Nephron progenitor cell (in vitro differentiated cells): ENCODE measurements at regions not wholly inside any gene's neighbourhood (a gene's known extent, or its start where the extent isn't known, plus 50 kb on each side); places are given as distances from the start of the nearest gene placed in this dataset.

Experiments
- DNase-seq: peaks from one replicate; pipeline ENCODE4 v3.0.0; 2021
- H3K27ac Mint-ChIP-seq: 2 replicates; pipeline ENCODE4 v1.8.0; 2021; ENCODE audit warnings: mild to moderate bottlenecking, moderate library complexity, mixed read lengths
- H3K27me3 Mint-ChIP-seq: 2 replicates; pipeline ENCODE4 v1.8.0; 2021; ENCODE audit warnings: mild to moderate bottlenecking, low read depth, mixed read lengths; ENCODE audit not compliant: poor library complexity
- H3K36me3 Mint-ChIP-seq: 2 replicates; pipeline ENCODE4 v1.8.0; 2021; ENCODE audit warnings: low read depth, mixed read lengths
- H3K4me1 Mint-ChIP-seq: 2 replicates; pipeline ENCODE4 v1.8.0; 2021; ENCODE audit warnings: mixed read lengths
- H3K4me3 Mint-ChIP-seq: 2 replicates; pipeline ENCODE4 v1.8.0; 2021; ENCODE audit warnings: mild to moderate bottlenecking, moderate library complexity, mixed read lengths
- H3K9me3 Mint-ChIP-seq: 2 replicates; pipeline ENCODE4 v1.8.0; 2021; ENCODE audit warnings: mild to moderate bottlenecking, moderate library complexity, mixed read lengths
- TF ChIP-seq, protein P1 (sequence below): fragments of 200-600 bp; sonication (generic); IDR thresholded peaks from 2 replicates; pipeline ENCODE4 v1.5.0; 2021; ENCODE audit warnings: antibody characterized with exemption

DNA sequence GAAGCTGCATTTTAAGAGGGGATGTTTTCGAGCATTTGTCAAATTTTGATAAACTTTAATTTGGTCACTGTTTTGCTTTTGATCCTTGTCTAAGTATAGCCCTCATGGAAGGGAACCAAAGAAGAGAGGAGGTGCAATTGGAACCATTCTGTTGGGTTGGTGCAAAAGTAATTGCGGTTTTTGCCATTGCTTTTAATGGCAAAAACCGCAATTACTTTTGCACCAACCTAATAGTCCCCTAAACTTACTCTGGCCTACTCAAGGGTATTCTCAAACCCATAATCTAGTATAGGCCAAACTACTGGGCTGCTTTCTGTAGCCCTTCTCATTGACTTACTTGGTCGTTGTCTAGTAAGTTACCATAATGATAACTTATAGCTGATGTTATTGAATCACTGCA is 634.7 kb downstream of the MAFB start:
- TF ChIP-seq, protein P1, sequence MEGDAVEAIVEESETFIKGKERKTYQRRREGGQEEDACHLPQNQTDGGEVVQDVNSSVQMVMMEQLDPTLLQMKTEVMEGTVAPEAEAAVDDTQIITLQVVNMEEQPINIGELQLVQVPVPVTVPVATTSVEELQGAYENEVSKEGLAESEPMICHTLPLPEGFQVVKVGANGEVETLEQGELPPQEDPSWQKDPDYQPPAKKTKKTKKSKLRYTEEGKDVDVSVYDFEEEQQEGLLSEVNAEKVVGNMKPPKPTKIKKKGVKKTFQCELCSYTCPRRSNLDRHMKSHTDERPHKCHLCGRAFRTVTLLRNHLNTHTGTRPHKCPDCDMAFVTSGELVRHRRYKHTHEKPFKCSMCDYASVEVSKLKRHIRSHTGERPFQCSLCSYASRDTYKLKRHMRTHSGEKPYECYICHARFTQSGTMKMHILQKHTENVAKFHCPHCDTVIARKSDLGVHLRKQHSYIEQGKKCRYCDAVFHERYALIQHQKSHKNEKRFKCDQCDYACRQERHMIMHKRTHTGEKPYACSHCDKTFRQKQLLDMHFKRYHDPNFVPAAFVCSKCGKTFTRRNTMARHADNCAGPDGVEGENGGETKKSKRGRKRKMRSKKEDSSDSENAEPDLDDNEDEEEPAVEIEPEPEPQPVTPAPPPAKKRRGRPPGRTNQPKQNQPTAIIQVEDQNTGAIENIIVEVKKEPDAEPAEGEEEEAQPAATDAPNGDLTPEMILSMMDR = no peak
- Mint-ChIP-seq H3K4me3 (no peak overlapping the region), H3K9me3 (peaks cover 11% of the 10 kb centered on the region), H3K27me3 (peaks cover 2% of the 10 kb centered on the region), H3K4me1 (no peaks in the 10 kb centered on the region), H3K36me3 (peaks cover 3% of the 10 kb centered on the region), H3K27ac (no peak overlapping the region)
- DNase-seq = no peak

DNA sequence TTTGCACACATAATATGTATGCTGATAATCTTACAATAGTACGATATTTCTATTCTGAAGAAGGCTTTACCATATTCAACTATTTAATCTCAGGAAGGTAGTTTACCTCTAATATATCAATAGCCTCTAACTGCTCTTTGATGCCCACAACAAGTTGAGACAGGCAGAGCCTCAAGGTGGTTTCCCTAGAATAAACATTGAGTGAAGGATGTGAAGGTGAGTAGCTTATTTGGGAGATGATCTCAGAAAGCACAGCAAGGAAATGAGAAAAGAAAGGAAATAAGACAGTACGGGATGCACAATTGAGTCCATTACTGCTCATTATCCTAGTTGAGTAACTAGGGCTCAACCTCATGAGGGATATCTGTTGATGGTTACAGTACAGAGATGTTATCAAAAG is 638.4 kb downstream of the MAFB start:
- H3K27ac Mint-ChIP-seq = no peak overlapping the region
- H3K36me3 Mint-ChIP-seq = no peaks in the 10 kb centered on the region
- DNase-seq = no peak
- no peaks in the 10 kb centered on the region for H3K9me3 Mint-ChIP-seq
- H3K27me3 Mint-ChIP-seq = no peaks in the 10 kb centered on the region
- peaks cover under 1% of the 10 kb centered on the region for H3K4me1 Mint-ChIP-seq
- H3K4me3 Mint-ChIP-seq = no peak overlapping the region
- TF ChIP-seq, protein P1 = no peak

DNA sequence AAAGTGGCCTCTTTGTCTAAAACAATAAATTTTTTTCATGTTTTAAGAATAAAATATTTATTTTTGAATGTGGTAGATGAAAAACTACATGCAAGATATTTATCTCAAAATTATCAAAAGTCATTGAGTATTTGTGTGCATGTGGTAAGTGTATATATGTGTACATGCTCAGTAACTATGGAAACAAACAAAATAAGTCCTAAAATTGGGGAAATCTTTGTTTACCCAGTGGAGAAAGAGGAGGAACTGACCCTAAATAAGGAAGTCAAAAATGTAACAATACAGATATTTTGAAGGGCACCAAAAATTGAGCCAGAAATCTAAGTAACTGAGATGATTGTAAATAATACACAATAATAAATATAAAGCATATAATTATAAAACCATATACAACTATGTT is 639.2 kb downstream of the MAFB start:
- Mint-ChIP-seq H3K27me3 (no peaks in the 10 kb centered on the region), H3K4me3 (no peak overlapping the region), H3K9me3 (no peaks in the 10 kb centered on the region), H3K4me1 (peaks cover 8% of the 10 kb centered on the region), H3K27ac (no peak overlapping the region), H3K36me3 (no peaks in the 10 kb centered on the region)
- TF ChIP-seq, protein P1 = no peak
- DNase-seq = no peak

DNA sequence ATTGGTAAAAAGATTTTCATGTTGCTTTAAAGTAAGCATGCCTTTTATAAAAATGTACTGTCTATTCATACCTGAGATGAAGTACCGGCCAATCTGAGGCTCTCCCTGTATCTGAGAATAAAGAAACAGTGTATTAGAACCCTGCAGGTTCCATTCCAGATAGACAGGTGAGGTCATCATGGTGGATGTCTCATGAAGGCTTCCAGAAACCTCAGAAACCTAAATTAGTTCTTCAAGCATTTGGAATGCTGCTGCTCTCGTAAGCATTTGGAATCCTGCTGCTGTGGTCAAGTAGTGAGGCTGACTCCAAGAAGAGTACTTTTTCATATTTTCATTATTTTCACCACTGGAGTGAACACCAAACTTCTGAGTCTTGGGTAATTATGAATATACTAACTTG is 642.3 kb downstream of the MAFB start:
- H3K27me3 Mint-ChIP-seq = no peaks in the 10 kb centered on the region
- H3K36me3 Mint-ChIP-seq = no peaks in the 10 kb centered on the region
- H3K4me1 Mint-ChIP-seq = peaks cover 9% of the 10 kb centered on the region
- TF ChIP-seq, protein P1 = no peak
- H3K9me3 Mint-ChIP-seq = no peaks in the 10 kb centered on the region
- H3K4me3 Mint-ChIP-seq = no peak overlapping the region
- no peak for DNase-seq
- H3K27ac Mint-ChIP-seq = no peak overlapping the region

DNA sequence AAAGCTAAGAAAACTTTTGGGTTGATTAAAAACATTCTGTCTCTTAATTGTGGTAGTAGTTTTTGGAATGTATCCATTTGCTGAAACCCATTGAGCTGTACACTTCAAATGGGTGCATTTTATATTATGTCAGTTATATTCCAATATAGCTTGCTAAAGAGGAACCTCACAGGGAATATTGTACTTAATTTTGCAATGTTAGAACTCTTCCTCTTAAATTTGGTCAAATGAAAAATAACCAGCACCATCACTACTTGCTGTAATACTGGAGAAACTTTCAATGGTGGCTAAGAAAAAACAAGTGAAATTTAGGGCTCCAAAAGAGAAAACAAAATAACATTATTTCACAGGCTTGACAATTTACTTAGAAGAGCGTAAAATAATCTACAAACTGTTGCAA is 651.5 kb downstream of the MAFB start:
- no peaks in the 10 kb centered on the region for H3K9me3 Mint-ChIP-seq
- H3K27me3 Mint-ChIP-seq = peaks cover 3% of the 10 kb centered on the region
- H3K27ac Mint-ChIP-seq = no peak overlapping the region
- no peaks in the 10 kb centered on the region for H3K4me1 Mint-ChIP-seq
- no peak for DNase-seq
- TF ChIP-seq, protein P1 = no peak
- no peak overlapping the region for H3K4me3 Mint-ChIP-seq
- H3K36me3 Mint-ChIP-seq = no peaks in the 10 kb centered on the region

DNA sequence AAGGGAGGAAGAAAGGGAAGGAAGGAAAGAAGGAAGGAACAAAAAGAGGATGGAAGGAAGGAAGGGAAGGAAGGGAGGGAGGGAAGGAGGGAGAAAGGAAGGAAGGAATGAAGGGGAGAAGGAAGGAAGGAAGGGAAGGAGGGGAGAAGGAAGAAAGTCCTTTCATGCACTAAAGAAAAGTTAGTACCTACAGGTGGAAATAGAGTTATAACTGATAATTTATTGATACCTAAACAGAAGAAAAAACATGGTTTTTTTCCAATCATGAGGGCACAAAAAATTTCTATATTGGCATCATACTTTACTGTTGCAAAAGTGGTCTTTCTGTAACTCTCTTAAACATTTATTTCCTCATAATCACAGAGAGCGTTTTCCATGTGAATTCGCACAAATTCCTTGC is 659.4 kb downstream of the MAFB start:
- no peak overlapping the region for H3K27ac Mint-ChIP-seq
- H3K36me3 Mint-ChIP-seq = no peaks in the 10 kb centered on the region
- no peaks in the 10 kb centered on the region for H3K4me1 Mint-ChIP-seq
- TF ChIP-seq, protein P1 = no peak
- DNase-seq = no peak
- H3K9me3 Mint-ChIP-seq = no peaks in the 10 kb centered on the region
- peaks cover 6% of the 10 kb centered on the region for H3K27me3 Mint-ChIP-seq
- no peak overlapping the region for H3K4me3 Mint-ChIP-seq
